ENCODE measurements at regions not wholly inside any gene's neighbourhood (a gene's known extent, or its start where the extent isn't known, plus 50 kb on each side); places are given as distances from the start of the nearest gene placed in this dataset.
"Not testable (repeated sequence)": the region's sequence is repeated elsewhere in the genome, so short reads cannot be mapped to it uniquely, and the experiment has no call there.

GRCh38 chr5:176018598-176018997 is 50.5 kb upstream of the THOC3 start:
- DNase-seq (ENCODE audit: low read depth in 2 of 2), result not testable (repeated sequence)

GRCh38 chr5:176020852-176021251 is 52.7 kb upstream of the THOC3 start:
- DNase-seq (ENCODE audit: low read depth in 2 of 2), result not testable (repeated sequence)

GRCh38 chr5:176023535-176023934 is 55.4 kb upstream of the THOC3 start:
- not testable (repeated sequence) for DNase-seq (ENCODE audit: low read depth in 2 of 2)

- not testable (repeated sequence) for DNase-seq (ENCODE audit: low read depth in 2 of 2)
These were observed 61.3 kb upstream of the THOC3 start for GRCh38 chr5:176029445-176029844.

- DNase-seq (ENCODE audit: low read depth in 2 of 2), result not testable (repeated sequence)
These were observed 62.4 kb upstream of the THOC3 start for GRCh38 chr5:176030361-176031117.

GRCh38 chr5:176031118-176031510 is 63.0 kb upstream of the THOC3 start:
- DNase-seq (ENCODE audit: low read depth in 2 of 2), result not testable (repeated sequence)

GRCh38 chr5:176033186-176033585 is 65.1 kb upstream of the THOC3 start:
- not testable (repeated sequence) for DNase-seq (ENCODE audit: low read depth in 2 of 2)

- DNase-seq (ENCODE audit: low read depth in 2 of 2), result not testable (repeated sequence)
These were observed 66.5 kb upstream of the THOC3 start for GRCh38 chr5:176034407-176035200.

- not testable (repeated sequence) for DNase-seq (ENCODE audit: low read depth in 2 of 2)
These were observed 67.1 kb upstream of the THOC3 start for GRCh38 chr5:176035201-176035530.

GRCh38 chr5:176035816-176036308 is 67.7 kb upstream of the THOC3 start:
- DNase-seq (ENCODE audit: low read depth in 2 of 2), result not testable (repeated sequence)

- DNase-seq (ENCODE audit: low read depth in 2 of 2), result not testable (repeated sequence)
These were observed 68.3 kb upstream of the THOC3 start for GRCh38 chr5:176036391-176036790.

GRCh38 chr5:176037190-176037589 is 69.1 kb upstream of the THOC3 start:
- not testable (repeated sequence) for DNase-seq (ENCODE audit: low read depth in 2 of 2)

GRCh38 chr5:176040105-176040801 is 72.1 kb upstream of the THOC3 start:
- not testable (repeated sequence) for DNase-seq (ENCODE audit: low read depth in 2 of 2)

- DNase-seq (ENCODE audit: low read depth in 2 of 2), result not testable (repeated sequence)
These were observed 73.3 kb upstream of the THOC3 start for GRCh38 chr5:176041248-176041994.

- DNase-seq (ENCODE audit: low read depth in 2 of 2), result not testable (repeated sequence)
These were observed 74.0 kb upstream of the THOC3 start for GRCh38 chr5:176042020-176042658.

- DNase-seq (ENCODE audit: low read depth in 2 of 2), result not testable (repeated sequence)
These were observed 75.2 kb upstream of the THOC3 start for GRCh38 chr5:176043252-176043829.

- DNase-seq (ENCODE audit: low read depth in 2 of 2), result not testable (repeated sequence)
These were observed 75.9 kb upstream of the THOC3 start for GRCh38 chr5:176043986-176044385.

GRCh38 chr5:176044431-176044830 is 76.3 kb upstream of the THOC3 start:
- not testable (repeated sequence) for DNase-seq (ENCODE audit: low read depth in 2 of 2)

- DNase-seq (ENCODE audit: low read depth in 2 of 2), result not testable (repeated sequence)
These were observed 77.3 kb upstream of the THOC3 start for GRCh38 chr5:176045442-176045841.

GRCh38 chr5:176048671-176049070 is 80.6 kb upstream of the THOC3 start:
- DNase-seq (ENCODE audit: low read depth in 2 of 2), result not testable (repeated sequence)

Measured in fibroblast of skin of left quadriceps (primary cell).